Femur (tissue), 1 donor: ENCODE measurements at regions not wholly inside any gene's neighbourhood (a gene's known extent, or its start where the extent isn't known, plus 50 kb on each side); places are given as distances from the start of the nearest gene placed in this dataset.
"Not testable (repeated sequence)": the region's sequence is repeated elsewhere in the genome, so short reads cannot be mapped to it uniquely, and the experiment has no call there.

Source experiments
- DNase-seq: peaks from one replicate; pipeline ENCODE4 v3.0.0-alpha.2; 2017

DNA sequence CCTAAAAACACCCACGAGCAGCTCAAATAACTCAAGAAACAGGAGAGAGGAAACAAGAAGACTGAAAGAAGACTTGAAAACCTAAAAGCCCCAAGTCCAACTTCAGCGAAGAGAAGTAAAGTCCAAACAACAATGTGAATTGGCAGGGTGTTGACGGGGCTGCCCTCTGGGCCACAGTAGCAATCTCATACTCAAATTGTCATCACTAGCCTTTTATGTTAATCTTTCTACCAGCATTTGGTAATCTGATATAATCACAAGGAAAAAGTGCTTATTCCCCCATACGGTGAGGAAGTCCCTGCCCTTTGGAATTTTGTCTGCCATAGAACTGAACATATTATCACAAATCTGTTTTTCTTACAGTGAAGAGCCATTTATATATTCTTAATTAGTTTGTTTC, 51.5 kb upstream of the IFNE start:
- no peak for DNase-seq

DNA sequence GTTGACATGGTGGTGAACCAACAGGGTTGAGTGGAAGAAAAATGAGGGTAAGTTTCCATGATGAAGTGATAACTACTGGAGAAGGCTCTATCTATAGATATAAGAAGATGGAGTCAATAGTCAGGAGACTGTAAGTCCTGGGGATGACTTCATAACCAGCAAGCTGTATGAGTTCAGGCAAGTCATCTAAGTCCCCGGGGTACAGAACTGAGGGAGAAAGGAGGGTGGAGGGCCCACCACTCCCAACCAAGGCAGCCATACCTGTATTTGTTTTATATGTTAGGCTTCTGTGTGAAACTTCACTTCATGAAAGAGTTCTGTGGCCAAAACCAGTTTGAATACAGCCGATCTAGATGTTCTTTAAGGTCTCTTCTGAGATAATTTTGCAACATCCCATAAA, 53.3 kb upstream of the IFNE start:
- no peak for DNase-seq

DNA sequence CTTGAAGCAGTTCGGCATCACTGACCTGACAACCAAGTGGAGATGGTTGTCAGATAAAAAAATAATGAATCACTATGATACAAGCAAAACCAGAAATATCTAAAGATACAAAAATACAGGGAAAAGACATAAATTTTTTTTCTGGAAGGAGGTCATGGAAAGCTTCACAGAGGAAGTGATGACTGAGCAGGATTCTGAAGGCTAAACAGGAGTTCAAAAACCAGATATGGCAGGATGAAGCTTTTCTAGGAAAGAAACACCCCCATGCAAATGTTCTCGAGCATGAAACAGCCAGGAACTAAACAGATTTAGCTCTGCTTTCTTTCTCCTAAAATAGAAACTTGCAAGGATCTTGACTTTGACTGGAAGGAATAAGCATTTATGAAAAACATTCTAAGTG, 60.7 kb upstream of the IFNE start:
- no peak for DNase-seq

DNA sequence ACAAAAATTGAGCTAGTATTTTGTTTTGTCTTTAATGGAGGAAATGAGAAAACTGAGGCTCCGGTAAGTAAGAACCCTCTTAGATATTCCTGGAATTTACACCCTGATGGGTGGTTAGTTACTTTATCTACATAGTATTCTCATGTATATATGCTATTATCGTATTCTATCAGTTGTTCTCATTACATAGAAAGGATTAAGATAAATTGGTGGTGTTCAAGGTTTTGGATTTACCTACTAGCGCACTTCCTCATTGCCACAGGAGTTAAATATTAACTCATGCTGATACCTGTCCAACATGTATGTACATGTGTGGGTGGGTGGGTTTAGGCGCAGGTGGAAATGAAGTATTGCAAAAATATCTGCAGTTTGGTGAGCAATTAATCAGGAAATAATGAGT, 61.1 kb upstream of the IFNE start:
- DNase-seq = no peak

DNA sequence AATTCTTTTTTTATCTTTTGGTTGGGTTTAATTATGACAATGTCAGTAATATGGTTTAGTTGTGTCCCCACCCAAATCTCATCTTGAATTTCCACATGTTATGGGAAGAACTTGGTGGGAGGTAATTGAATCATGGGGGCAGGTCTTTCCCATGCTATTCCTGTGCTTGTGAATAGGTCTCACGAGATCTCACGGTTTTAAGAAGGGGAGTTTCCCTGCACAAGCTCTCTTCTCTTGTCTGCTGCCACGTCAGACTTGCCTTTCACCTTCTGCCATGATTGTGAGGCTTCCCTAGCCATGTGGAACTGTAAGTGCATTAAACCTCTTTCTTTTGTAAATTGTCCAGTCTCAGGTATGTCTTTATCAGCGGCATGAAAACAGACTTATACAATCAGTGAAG, 61.7 kb upstream of the IFNE start:
- DNase-seq = not testable (repeated sequence)

DNA sequence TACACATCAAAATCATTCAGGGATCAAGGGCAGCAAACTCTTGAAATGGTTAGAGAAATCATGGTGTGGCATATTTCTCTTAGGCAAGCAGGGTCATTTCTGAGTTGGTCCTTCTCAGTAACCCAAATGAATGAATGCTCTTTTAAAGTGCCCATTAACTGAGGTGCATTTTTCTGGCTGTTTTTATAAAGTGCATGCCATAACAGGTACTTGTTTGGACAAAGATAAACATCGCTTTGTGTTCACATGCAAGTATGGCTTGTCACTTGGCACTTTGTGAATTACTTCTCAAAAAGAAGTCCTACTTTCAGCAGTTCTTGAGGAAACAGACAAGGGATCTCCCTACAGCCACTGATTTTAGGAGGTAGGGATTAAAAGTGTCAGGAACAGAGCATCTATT, 64.8 kb upstream of the IFNE start:
- no peak for DNase-seq

DNA sequence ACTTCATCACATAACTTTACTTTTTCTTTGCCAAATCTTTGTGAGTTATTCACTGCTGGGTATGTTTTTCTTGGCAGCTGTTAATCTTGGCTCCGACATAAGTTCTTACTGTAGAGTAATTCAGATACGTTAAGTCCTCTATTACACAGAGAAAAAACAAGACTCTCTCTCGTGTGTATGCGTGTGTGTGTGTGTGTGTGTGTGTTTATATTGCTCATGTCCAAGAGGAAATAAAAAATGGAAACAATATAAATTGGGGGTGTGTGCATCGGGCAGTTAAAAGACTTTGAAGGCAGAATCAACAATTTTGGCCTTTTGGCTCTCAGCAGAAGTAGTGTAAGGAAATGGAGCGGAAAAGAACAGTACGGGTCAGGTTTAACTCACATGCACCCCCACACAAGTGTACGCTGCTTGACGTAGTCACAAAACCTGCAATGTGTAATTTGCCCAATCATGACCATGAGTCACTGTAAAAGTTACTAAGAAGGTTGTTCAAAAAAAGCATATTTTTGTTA, 67.2 kb upstream of the IFNE start:
- DNase-seq = peak; percentile 26

DNA sequence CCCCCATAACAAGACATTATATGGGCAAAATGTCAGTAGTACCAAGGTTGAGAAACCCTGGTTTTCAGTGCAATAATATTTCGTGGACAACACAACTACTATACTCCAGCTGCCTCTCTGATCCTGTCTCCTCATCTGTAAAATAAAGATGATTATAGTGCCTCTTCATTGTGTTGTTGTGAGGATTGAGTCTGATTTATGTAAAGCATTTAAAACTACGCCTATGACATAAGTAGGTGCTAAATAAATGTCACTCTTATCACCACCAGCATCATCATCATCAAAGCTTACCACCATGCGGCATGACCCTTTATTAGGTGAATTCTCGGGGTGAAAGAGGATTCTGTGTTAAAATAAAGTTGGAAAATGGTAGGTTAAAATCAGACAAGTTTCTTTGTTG, 67.8 kb upstream of the IFNE start:
- no peak for DNase-seq

DNA sequence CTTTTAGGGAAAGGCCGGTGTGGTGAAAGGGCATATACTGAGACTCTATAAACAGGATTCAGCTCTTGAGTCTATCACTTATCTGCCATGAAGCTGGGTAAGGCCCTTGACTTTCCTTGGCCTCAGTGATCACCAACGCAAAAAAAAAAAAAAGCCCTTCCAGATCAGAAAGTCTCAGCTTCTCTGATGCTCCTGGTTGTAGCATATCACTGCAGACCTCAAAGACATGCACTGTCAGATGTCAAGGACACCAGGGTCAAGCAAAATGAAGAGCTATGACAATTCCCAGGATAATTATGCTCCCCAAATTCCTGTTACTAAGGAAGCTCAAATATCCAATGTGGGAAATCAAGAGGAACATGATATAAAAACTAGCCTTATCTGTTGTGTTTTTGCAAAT, 68.3 kb upstream of the IFNE start:
- no peak for DNase-seq

DNA sequence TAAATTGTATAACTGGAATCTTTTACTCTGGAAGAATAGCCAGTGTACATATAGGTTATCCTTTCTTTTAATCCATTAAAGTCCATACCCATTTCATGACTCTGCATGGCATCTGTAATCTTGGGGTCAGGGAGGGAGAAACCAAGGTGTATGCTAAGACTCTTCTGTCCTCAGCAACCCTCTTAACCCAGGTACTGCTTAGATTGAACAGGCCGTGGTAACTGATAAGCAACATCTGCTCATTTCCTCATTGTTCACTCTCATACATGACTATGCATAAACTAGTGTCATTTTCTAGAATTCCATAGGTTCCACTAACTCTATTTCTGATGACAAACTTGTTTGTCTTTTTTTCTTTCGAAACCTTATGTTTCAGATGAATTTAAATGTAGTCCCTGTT, 69.3 kb upstream of the IFNE start:
- no peak for DNase-seq

DNA sequence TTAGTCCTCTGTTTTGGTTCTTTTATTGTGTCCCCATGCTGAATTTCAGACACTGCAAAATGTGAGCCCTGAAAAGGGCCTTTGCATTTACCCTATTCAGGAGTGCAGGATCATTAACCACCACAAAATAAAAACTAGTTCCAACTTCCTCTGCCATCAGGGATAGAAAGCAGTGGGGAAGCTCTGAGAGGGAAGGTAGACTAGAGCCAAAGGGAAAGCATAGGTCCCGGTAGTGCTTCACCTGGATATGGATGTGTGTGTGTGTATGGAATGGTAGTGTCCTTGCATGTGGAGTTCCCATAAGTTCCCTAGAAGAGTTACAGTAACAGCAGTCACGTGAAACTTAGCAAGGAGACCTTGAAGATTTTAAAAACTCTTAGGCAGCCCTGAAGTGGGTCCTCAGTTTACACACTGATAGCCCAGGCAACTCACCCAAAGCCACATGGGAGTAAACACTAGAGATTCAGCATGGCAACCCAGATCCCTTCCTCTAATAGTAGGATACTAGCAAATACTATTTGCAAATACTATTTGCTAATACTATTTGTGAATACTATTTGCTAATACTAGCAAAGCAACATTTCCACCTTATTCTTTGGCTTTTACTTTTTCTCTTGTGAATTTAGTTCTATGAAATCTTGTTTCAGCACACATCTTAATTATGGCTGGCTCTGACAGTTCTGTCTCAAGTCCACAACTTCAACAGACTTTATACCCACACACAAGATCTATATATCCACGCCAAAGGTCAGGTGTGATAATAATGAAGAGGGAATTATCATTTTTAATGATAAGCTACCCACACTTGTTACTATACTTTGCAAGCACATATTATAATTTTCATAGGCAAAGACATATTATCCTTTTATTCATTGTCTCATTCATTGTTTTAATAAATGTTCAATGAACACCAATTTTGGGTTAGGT, 70.4 kb upstream of the IFNE start:
- DNase-seq = no peak

DNA sequence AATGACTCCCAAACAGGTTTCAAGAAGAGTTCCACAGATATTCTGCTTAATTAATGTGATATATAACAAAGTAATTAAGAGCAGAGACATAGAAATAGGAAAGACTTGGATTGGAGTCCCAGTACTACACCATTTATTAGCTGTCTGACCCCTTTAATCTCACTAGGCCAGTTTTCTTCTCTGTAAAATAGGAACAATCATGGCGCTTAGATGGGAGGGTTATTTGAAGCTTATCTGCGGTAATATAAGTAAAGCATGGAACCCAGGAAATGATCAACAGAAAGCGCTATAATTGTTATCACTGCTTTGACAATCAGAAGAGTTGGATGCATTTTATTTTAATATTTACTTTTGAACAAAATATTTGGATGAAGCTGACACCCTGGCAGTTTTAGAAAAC, 71.3 kb upstream of the IFNE start:
- DNase-seq = no peak

DNA sequence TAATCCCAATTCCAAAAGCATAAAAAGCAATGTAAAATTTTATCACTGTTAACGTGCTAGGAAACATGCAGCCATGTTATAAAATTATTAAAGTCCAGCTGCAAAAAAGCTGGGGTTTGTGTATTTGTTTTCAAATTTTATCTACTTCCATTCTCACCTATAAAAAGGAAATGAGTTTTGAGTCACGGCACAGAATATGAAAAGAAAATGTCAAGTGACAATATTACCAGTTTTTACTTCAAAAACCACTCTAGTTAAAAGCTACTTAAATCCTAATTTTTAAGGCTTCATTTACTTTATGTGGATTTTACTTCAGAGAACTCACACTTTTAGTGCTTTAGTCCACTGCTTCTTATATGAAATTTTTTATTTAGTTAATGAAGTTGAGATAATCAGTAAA, 72.7 kb upstream of the IFNE start:
- no peak for DNase-seq

DNA sequence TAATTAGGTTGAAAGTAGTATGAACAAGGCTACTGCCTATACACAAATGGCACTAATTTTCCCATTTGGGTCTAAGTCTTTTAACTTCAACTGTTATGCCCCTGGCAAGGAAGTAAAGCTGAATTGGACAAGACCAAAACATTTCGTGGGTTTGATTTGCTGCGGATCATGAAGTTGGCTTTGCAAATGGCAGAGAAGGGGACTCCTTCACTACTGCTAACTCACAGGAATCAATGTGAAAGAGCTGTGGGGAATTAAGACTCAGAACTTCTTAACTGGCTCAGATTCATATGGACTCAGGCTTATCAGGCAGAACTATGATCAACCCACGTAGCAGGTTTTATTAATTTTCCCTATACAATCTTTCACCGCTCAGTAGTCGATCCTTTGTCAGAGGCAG, 73.8 kb upstream of the IFNE start:
- DNase-seq = no peak

DNA sequence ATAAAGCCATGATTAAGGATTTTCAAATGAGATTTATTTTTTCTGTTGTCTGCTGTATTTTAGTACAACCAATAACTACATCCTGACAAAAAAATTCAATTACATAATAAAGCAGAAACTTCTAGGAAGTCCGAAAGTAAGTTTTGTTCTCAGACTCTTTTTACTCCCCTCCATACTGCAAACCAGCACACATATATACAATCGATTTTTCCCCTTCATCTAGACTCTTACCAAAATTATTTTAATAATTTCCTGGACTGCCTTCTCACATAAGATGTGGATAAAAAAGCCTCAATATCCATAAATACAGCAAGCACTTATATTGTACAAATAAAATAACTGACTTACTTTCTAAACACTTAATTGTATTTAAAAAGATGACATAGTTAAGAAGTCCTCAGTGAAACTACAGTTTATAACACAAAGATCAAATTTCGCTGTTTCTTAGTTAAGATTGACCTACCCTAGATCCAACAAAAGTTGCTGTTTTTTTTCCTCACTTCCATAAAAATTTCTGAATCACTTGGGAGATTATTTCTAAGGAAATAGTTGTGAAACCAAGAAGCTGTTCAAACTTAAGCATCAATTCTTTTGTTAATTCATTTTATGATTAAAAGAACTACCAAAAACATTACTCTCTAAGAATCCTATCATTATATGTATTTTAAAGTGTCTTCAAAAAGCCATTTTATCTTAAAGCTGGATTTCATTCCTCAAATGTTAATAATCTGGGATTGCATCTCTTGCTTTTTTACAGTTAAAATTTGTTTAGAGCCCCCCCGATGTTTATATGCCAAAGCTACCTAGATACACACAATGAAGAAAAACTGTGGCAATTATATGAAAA, 74.7 kb upstream of the IFNE start:
- DNase-seq = no peak

DNA sequence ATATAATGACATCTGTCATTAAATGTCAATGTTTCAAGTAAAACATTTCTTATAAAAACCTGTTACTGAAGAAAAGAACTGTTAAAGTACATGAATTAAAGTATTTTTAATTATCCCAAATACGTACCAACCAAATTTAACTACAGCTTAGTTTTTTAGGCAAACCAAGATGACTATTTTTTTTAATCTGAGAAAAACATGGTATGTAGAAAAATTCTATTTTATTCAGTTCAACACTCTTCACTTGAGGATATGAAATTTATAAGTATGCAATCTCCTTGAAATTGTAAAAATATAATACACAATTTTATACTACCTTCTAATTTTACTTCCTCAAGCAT, 75.3 kb upstream of the IFNE start:
- no peak for DNase-seq

DNA sequence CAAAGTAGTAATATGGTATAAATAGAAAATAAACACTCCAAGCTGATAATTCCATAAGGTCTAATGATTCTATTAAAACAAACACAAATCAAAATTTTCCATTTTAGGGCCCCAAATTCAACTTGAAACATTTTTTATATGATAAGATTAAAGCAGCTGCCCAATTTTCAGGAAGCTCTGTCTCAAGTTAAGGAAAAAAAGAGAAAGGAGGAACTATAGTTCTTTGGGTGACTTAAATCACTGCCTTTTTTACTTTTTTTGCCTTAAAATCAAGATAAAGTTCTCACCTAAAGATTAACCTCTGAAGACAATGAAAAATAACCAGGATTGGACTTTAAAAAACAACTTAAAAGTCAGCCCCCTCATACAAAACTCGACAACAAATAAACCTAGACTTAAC, 76.0 kb upstream of the IFNE start:
- DNase-seq = no peak

DNA sequence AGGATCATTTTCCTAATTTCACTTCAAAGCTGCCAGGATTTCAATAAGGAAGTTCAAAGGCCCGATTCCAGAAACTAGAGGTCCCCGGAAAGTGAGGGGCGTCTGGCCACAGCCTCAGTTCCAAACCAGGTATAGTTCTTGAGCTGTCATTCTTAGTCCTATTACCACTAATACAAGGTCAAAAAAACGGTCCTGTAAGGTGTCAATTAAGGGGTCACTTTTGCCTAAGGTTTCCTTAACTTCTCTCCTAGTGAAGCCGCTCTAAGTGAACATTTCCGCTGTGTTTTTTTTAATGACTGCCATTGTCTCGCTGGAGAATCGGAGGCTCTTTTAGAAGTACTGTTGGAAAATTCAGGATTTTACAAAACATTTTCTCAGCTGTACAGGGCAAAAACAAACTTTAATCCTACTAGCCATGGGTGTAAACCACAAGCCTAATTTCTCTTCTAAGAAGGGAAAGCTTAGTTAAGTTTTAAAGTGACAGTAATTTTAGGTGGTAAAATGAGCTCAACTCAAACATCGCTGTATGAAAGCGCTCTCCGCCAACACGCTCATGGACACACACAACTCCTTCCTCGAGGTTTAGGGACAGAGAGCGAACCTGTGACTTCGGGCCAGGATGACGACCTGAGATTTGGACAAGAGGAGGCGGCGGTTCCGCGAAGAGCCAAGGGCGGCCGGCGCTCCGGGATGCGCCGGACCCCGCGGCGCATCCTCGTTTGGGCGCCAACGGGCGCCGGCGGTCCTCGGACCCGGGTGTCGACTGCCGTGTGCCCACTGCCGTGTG, 76.7 kb upstream of the IFNE start:
- no peak for DNase-seq

DNA sequence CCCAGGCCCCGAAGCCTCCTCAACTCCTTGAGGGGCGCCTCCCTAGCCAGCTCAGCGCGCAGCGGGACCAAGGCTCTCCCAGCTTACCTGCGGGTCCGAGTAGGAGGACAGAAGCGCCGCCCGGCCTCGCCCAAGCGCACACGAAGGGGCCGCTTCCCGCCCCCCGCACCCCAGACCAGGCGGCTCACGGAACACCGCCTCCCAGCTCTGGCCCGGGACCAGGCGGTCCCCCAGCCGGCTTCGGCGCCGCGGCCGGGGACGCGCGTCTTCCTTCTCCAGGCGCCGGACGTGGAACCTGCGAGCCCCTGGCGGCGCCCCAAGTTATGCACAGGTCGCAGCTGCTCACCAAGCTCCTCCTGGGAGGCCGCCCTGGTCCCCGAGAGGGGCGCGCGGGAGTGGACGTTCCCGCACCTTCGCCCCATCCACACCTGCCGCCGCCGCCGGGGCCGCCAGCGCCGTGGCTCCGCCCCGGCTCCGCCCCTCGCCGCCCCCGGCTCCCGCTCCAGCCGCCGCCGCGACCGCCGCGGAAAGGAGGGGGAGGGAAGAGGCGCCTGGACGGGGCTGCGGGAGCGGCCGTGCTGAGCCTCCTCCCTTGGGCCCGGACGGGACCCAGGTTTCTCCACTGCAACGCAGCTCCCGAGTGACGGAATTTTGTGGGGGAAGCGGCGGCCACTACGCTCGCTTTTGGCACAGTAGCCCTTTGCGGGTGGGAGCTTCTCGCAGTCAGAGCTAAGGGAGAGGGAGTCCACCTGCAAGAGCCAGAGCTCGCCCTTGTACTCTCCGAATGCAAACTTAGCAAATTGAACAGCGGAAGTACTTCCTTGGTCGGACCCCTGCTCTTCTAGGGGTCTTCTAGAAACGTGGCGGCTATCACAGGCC, 77.5 kb upstream of the IFNE start:
- peak; percentile 31 for DNase-seq

DNA sequence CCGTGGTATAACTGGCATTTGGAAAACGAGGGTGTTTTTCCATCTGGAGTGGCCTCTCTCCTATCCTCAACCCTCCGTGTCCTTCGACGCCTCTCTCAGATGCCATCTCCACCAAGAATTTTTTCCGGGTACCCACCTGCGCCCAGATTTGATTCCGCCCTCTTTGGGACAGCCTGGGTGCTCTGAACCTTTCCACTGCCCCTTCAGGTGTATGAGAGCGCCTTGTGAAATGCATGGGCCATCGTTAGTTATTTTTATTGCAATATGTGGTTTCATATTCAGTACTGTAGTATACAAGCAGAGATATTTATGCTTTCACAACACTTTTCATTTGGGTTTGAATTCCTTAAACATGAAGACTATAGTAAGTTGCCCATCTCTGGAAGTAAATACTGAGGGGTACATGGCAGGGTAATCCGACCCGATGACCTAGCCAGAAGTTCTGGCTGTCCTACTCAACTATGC, 78.2 kb upstream of the IFNE start:
- peak; percentile 16 for DNase-seq

DNA sequence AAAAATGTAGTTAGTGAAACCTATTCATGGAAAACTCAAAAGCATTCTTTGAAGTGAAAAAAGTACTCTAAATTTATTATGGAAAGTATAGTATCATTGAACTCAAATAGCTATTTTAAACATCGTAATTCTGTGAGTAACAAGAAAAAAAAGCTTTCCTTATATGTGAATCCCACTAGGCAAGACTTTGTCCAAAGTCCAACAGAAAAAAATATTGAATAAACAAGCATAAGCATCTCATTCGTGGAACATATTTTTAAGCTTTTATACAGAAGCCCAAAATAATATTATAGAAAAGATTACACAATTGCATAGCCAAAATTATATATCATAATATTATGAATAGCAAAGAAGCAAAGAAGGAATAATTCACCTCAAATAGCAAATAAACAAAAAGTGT, 79.4 kb upstream of the IFNE start:
- no peak for DNase-seq

DNA sequence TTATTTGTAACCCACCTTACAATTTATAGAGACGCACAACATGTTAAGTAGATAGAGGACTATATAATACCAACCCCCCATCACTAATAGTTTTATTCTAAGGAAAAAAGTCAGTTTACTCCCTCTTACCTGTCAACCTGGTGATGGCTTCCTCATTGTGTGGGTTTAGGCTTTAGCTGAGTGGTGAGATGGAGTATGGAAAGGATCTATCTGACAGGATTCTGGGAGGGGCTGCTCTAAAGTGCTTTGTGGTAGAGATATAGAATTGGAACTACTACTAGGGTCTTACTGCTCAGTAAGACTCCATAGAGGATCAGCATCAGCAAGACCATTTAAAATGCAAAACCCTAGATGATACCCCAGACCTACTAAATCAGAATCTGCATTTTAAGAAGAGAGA, 82.1 kb upstream of the IFNE start:
- DNase-seq = no peak
